ENCODE measurements at regions not wholly inside any gene's neighbourhood (a gene's known extent, or its start where the extent isn't known, plus 50 kb on each side); places are given as distances from the start of the nearest gene placed in this dataset.
"Not testable (repeated sequence)": the region's sequence is repeated elsewhere in the genome, so short reads cannot be mapped to it uniquely, and the experiment has no call there.

GRCh38 chr6:71053475-71053874 lies 96.6 kb upstream of the B3GAT2 start:
- no peak for DNase-seq (ENCODE audit: low read depth in 1 of 2, low spot score in 1 of 2)

DNA sequence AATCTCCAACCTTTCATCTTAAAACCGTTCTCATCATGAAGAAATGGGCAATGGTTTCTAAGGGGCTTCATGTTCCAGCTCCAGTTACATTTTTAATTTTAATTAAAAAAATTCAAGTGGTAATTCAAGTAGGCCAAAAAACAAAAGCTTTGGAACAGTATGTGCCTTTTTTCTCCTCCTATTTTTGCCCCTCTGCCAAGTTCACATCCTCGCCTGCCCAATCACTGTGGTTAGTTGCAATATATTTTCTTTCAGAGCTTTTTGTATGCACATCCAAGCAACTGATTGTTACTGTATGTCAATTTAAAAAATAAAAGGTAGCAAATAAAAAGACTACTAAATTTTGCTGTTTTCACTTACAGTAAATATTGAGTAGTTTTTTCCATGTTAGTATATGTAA lies 99.8 kb upstream of the B3GAT2 start:
- DNase-seq (ENCODE audit: low read depth in 1 of 2, low spot score in 1 of 2): no peak

DNA sequence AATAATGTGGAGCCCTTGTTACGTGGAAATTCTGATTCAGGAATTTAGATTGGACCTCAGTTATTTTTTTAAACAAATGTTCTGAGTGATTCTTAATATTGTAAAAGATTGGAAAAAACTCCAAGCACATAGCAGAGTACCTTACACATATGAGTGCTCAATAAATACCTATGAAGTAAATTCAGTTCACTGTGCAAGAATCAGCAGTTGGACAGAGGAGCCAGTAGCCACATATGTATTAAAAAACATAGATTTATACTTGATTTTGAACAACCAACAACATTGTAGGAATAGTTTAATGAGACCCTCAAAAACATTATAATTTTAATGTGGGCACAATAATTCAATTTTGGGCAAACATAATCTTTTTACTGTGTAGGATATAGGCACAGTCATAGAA lies 109.3 kb upstream of the B3GAT2 start:
- no peak for DNase-seq (ENCODE audit: low read depth in 1 of 2, low spot score in 1 of 2)

DNA sequence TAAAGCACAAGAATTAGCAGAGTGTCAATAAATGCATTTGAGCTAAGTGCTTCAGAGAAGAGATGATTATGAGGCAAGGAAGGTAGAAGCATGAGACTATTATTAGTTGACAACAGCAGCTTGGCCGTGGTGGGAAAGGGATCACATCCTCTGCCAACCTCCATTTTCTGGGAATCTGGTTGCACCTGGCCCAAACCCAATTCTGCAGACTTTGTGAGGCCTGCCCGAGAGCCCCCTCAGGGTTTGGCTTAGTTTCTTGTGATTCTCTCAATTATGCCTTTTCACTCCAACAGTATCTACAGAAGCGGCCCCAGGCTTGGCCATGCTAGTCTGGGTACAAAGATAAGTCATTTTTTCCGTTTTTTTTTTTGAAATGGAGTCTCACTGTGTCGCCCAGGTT lies 111.0 kb upstream of the B3GAT2 start:
- no peak for DNase-seq (ENCODE audit: low read depth in 1 of 2, low spot score in 1 of 2)

- DNase-seq (ENCODE audit: low read depth in 1 of 2, low spot score in 1 of 2): no peak
Observed at GRCh38 chr6:71072508-71072907, 115.6 kb upstream of the B3GAT2 start.

DNA sequence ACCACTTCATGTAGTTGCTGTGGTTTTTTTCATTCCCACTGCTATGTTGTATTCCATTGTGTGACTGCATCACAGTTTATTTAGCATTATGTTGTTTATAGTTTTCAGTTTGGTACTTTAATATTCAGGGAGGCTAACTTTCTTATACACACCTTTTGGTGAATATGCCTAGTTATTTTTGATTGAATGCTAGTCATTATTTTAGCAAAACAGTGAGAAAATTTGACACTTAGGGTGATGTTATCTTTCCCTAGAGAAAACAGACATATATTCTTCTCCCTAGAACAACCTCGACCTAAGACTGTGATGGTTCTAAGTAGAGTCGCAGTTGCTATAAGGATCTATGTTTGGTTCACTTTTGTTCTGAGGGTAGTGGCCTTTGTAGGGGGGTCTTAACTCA lies 120.8 kb upstream of the B3GAT2 start:
- no peak for DNase-seq (ENCODE audit: low read depth in 1 of 2, low spot score in 1 of 2)

DNA sequence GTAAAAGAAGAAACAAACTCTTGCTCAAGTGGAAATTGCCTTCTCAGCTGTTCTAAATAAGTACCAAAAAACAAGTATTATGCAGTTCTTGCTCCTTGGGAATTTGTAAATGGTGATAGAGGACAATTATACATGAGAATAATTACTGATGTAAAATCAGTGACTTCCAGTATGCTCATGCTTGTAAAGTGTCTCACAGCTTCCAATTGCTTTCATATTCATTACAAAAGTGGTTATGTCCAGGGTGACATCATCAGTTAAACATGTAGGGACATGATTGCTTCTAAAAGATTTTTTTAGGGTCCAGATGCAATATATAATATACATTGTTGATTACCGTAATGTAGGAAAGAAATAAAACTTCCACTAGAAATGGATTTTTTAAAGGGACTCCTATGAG lies 122.8 kb upstream of the B3GAT2 start:
- no peak for DNase-seq (ENCODE audit: low read depth in 1 of 2, low spot score in 1 of 2)

DNA sequence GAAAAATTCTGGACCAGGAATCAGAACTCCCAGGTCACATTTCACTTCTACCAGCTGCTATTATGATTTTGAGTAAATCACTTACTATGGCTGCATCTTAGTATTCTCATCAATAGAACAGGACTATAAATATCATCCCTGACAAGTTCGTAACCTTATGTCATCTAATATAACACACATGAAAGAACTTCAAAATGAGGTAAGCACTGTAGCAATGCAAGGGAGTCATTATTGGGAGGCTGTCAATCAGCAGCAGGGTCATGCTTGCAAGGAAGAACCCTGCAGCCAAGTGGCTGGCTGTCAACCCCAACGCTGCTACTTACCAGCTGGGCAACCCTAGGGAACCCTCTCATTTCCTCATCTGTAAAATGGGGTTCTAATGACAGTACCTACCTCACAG lies 123.3 kb upstream of the B3GAT2 start:
- DNase-seq (ENCODE audit: low read depth in 1 of 2, low spot score in 1 of 2): no peak

DNA sequence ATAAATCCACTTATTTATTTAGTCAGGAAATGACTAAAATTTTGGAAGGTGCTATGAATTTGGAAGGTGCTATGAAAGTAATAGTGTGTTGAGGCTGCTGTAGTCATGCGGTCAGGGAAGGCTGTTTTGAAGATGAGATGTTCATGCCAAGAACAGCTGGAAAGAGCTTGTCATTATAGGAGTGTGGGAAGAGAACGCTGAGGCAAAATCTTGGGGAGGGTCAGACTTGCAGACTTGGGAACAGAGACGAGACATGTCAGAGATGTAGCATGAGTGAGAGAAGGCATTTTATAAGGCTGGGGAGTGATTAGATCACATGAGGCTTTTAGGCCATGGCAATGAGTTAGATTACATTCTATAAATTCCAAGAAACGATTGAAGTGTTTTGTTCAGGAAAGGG lies 124.0 kb upstream of the B3GAT2 start:
- DNase-seq (ENCODE audit: low read depth in 1 of 2, low spot score in 1 of 2): no peak

- no peak for DNase-seq (ENCODE audit: low read depth in 1 of 2, low spot score in 1 of 2)
Observed at GRCh38 chr6:71082033-71082650, 125.3 kb upstream of the B3GAT2 start.

DNA sequence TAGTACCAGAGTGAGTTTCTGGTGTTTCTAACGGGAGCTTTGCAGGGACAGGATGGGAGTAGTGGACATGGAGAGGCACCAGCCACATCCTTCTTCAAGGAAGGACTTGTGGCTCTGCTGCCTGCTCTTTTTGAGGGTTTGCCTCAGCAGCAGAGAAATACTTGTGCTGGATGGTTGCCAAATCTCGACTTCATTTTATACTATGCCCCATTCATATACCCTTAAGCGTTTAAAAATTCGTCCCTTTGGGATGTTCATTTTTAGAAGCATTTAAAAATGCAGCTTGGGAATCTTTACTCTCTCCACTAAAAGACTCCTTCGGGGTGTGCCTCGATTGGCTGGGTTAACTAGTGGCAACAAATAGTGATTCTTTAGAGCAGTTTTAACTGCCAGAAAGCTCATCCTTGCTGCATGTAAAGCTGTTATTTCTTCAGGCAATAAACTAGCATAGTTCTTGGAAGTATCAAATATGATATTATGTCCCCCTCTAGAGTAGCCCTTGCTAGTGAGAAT lies 126.5 kb upstream of the B3GAT2 start:
- DNase-seq (ENCODE audit: low read depth in 1 of 2, low spot score in 1 of 2): no peak

DNA sequence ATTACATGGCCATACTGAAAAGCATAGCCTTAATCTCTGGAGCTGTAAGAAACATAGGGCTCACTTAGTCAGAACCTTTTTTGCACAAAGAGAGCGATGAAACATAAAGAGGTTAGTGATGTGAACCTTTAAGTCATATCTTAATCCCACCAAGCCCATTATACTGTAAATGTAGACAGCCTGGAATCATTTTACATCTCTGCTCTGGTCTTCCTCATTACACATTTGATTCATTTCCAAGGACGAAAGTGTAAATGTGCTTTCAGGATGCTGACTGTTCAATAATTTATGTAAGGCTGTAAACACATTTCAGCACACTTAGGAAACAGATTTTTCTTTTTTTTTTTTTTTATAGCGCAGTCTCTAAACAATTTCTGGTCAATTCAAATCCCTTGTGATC lies 131.3 kb upstream of the B3GAT2 start:
- DNase-seq (ENCODE audit: low read depth in 1 of 2, low spot score in 1 of 2): no peak

GRCh38 chr6:71090217-71090616 lies 133.4 kb upstream of the B3GAT2 start:
- no peak for DNase-seq (ENCODE audit: low read depth in 1 of 2, low spot score in 1 of 2)

DNA sequence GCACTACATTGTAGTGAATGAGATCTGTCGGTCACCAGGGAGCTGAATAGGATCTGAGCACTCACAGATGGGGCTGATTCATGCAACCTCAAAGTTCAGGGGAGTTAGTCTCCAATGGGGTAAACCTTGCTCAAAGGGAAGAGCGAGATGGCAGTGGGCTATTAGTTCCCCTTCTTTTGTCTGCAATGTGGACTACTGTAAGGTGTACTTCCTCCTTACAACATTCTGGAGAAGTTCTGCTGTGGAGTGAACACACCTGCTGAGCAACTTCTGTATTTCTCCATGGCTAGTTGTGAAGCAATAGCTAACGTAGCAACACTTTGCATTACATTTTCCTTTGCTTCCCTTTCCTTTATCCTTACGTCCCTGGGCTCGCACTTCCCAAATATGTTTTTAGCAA lies 134.3 kb upstream of the B3GAT2 start:
- no peak for DNase-seq (ENCODE audit: low read depth in 1 of 2, low spot score in 1 of 2)

DNA sequence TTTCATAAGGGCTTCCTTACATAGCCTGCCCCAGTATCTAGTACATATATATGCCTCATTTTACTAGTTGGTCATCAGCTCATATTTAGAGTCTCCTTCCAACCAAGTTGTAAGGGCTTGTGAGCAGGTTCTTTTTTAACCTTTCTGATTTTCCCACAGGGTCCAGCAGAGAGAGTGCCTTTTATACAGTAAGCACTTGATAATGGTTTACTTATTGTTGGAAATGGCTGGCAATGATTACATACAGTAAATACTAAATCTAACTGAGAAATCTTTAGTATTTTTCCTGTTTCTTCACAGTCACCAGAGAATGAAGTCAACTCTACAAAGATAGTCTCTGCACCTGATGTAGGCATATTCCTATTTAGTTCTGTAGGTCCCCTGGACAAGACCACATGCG lies 135.1 kb upstream of the B3GAT2 start:
- DNase-seq (ENCODE audit: low read depth in 1 of 2, low spot score in 1 of 2): no peak

DNA sequence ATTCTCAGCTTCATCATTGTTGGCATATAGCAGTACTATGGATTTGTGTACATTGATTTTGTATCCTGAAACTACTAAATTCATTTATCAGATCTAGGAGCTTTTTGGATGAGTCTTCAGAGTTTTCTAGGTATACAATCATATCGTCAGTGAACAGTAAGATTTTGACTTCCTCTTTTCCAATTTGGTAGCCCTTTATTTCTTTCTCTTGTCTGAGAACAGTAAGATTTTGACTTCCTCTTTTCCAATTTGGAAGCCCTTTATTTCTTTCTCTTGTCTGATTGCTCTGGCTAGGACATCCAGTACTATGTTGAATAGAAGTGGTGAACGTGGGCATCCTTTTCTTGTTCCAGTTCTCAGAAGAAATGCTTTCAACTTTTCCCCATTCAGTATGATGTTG lies 140.4 kb upstream of the B3GAT2 start:
- not testable (repeated sequence) for DNase-seq (ENCODE audit: low read depth in 1 of 2, low spot score in 1 of 2)

DNA sequence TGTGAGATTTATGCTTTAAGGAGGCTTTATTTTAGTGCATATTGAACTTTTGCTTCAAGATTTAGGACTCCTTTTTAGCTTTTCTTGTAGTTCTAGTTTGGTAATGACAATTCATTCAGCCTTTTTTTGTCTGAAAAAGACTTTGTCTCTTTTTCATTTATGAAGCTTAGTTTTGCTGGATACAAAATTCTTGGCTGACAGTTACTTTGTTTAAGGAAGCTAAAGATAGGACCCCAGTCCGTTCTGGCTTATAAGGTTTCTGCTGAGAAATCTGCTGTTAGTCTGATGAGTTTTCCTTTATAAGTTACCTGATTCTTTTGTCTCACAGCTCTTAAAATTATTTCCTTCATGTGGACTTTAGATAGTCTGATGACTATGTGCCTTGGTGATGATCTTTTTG lies 142.8 kb upstream of the B3GAT2 start:
- no peak for DNase-seq (ENCODE audit: low read depth in 1 of 2, low spot score in 1 of 2)

- no peak for DNase-seq (ENCODE audit: low read depth in 1 of 2, low spot score in 1 of 2)
Observed at GRCh38 chr6:71103130-71103529, 146.3 kb upstream of the B3GAT2 start.

GRCh38 chr6:71103641-71104040 lies 146.8 kb upstream of the B3GAT2 start:
- no peak for DNase-seq (ENCODE audit: low read depth in 1 of 2, low spot score in 1 of 2)

- no peak for DNase-seq (ENCODE audit: low read depth in 1 of 2, low spot score in 1 of 2)
Observed at GRCh38 chr6:71106276-71106675, 149.4 kb upstream of the B3GAT2 start.

DNA sequence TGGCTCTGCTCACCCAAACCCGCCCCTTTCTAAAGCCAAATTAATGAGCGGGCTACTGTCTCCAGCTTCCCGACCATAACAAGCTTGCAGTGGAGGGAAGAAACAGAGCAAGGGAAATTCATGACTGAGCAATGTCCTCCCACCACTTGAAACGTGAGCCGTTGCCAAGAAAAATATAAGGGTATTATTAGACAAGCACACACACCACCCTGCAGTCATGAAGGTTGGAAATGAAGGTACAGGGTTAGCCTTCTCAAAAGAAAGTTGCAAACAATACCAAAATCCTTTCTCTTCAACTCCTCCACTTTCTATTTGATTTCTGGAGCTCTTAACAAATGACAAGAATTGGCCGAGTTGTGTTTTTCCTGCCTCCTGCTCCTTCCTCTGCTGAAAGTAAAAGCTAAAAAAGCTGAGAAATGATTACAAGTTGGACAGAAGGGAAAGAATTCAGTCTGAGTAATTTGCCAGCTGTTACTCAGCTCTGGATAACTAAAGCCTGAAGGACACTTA lies 151.1 kb upstream of the B3GAT2 start:
- DNase-seq (ENCODE audit: low read depth in 1 of 2, low spot score in 1 of 2): no peak

GRCh38 chr6:71114544-71114943 lies 157.7 kb upstream of the B3GAT2 start:
- DNase-seq (ENCODE audit: low read depth in 1 of 2, low spot score in 1 of 2): no peak

GRCh38 chr6:71114986-71115385 lies 158.1 kb upstream of the B3GAT2 start:
- DNase-seq (ENCODE audit: low read depth in 1 of 2, low spot score in 1 of 2): no peak
